PC-3 (cell line): ENCODE measurements at regions not wholly inside any gene's neighbourhood (a gene's known extent, or its start where the extent isn't known, plus 50 kb on each side); places are given as distances from the start of the nearest gene placed in this dataset.

Source experiments
- ATAC-seq: fragments of 200-7000 bp; cut with Tn5 transposase; 2 replicates; pipeline ENCODE4 v1.9.1; 2020; ENCODE audit warnings: mild to moderate bottlenecking, moderate library complexity
- BruUV-seq: library from RNA; stranded (reverse); fragments of 400-500 nt; replicated peaks from 2 replicates; lab custom pipeline; 2021; lab: Mats Ljungman, UMichigan
- CTCF ChIA-PET: fragments of 300-600 bp; sonication (Branson Sonifier 250); formaldehyde crosslinking; loops from one replicate; lab custom pipeline; 2022; ENCODE audit warnings: antibody characterized with exemption; lab: Charles Lee
- POLR2A ChIA-PET: fragments of 300-600 bp; sonication (Branson Sonifier 250); formaldehyde crosslinking; loops from one replicate; lab custom pipeline; 2022; ENCODE audit warnings: antibody characterized with exemption; ENCODE audit not compliant: unreplicated experiment; lab: Charles Lee
- DNase-seq: peaks from one replicate; pipeline ENCODE4 v3.0.0-alpha.2; 2015
- H2AFZ ChIP-seq: fragments of 300-600 bp; sonication (generic); 2 replicates; pipeline ENCODE4 v1.6.0; 2016; ENCODE audit warnings: antibody characterized with exemption, low read length
- H3F3A ChIP-seq: fragments of 300-600 bp; sonication (generic); one replicate; pipeline ENCODE4 v1.6.0; 2017; ENCODE audit warnings: antibody characterized with exemption, low read length, control low read depth, mild to moderate bottlenecking; ENCODE audit not compliant: unreplicated experiment
- H3K27ac ChIP-seq: fragments of 300-600 bp; sonication (generic); 2 replicates; pipeline ENCODE4 v1.5.1; 2016; ENCODE audit warnings: mild to moderate bottlenecking, low read length
- H3K27me3 ChIP-seq: fragments of 300-600 bp; sonication (generic); 2 replicates; pipeline ENCODE4 v1.6.1; 2016; ENCODE audit warnings: low read length, mixed read lengths
- H3K36me3 ChIP-seq: fragments of 300-600 bp; sonication (generic); 2 replicates; pipeline ENCODE4 v1.6.1; 2016; ENCODE audit warnings: low read depth, mixed run types, low read length, mixed read lengths
- H3K4me1 ChIP-seq: fragments of 300-600 bp; sonication (generic); 2 replicates; pipeline ENCODE4 v1.5.1; 2016; ENCODE audit warnings: low read length; ENCODE audit not compliant: insufficient read depth
- H3K4me2 ChIP-seq: fragments of 300-600 bp; sonication (generic); 2 replicates; pipeline ENCODE4 v1.6.0; 2016; ENCODE audit warnings: low read length
- H3K4me3 ChIP-seq: fragments of 300-600 bp; sonication (generic); 2 replicates; pipeline ENCODE4 v1.5.1; 2016; ENCODE audit warnings: mild to moderate bottlenecking, low read length, mixed read lengths
- H3K79me2 ChIP-seq: fragments of 300-600 bp; sonication (generic); 2 replicates; pipeline ENCODE4 v1.6.1; 2017; ENCODE audit warnings: low read length, mixed read lengths
- H3K9ac ChIP-seq: fragments of 300-600 bp; sonication (generic); 2 replicates; pipeline ENCODE4 v1.6.0; 2016; ENCODE audit warnings: mild to moderate bottlenecking, low read length
- H3K9me2 ChIP-seq: fragments of 300-600 bp; sonication (generic); replicated peaks from 2 replicates; pipeline ENCODE4 v1.6.1; 2016; ENCODE audit warnings: mixed run types, low read length, mixed read lengths
- H3K9me3 ChIP-seq: fragments of 300-600 bp; sonication (generic); 2 replicates; pipeline ENCODE4 v1.6.1; 2016; ENCODE audit warnings: low read length, mixed read lengths
- H4K20me1 ChIP-seq: fragments of 300-600 bp; sonication (generic); 2 replicates; pipeline ENCODE4 v1.6.1; 2016; ENCODE audit warnings: low read length, mixed read lengths
- EZH2 ChIP-seq: fragments of 300-600 bp; sonication (generic); IDR thresholded peaks from one replicate; pipeline ENCODE4 v1.6.1; 2017; ENCODE audit warnings: antibody characterized with exemption, mild to moderate bottlenecking, low read length; ENCODE audit not compliant: unreplicated experiment
- EZH2phosphoT487 ChIP-seq: fragments of 300-600 bp; sonication (generic); IDR thresholded peaks from 2 replicates; pipeline ENCODE4 v1.6.1; 2018; ENCODE audit warnings: mild to moderate bottlenecking, antibody characterized with exemption, low read length, borderline replicate concordance
- intact Hi-C: fragments of 100-400 bp; cut with micrococcal nuclease; formaldehyde crosslinking; loops from 2 replicates; pipeline ENCODE4 v1.9.0; 2023
- TF ChIP-seq, protein P1 (sequence below): fragments of 300-600 bp; sonication (generic); conservative IDR thresholded peaks from 2 replicates; pipeline ENCODE4 v1.5.1; 2017; ENCODE audit warnings: antibody characterized with exemption, low read depth, mild to moderate bottlenecking, low read length

DNA sequence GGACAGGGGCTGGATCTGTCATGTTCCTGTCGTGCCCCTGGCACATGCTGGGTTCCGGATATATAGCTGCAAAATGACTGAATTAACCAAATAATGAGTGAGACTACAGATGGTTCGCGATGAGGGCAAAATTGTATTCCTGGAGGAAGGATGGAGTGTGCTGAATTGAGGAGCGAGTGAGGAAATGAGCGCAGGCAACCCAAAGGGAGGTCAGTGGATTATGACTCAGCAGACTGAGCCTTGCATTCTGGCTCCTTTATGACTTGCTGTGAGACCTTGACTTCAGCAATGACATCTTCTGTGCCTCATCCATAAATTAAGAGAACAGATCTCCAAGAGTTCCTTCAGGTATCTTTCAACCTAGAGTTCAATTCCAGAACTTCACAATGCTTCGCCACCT is 115.0 kb upstream of the CLDN10 start:
- ChIA-PET CTCF (no interaction called here), POLR2A (no interaction called here)
- Histone ChIP-seq H3K36me3 (no peaks in the 10 kb centered on the region), H4K20me1 (no peaks in the 10 kb centered on the region), H3K27ac (no peak overlapping the region), H3K9me2 (no peaks in the 10 kb centered on the region), H3K4me1 (no peaks in the 10 kb centered on the region), H3K4me3 (no peak overlapping the region), H3K4me2 (no peak overlapping the region), H3K9ac (no peak overlapping the region), H3K27me3 (no peaks in the 10 kb centered on the region), H3K79me2 (no peaks in the 10 kb centered on the region), H3K9me3 (no peaks in the 10 kb centered on the region), H2AFZ (no peak overlapping the region), H3F3A (no peaks in the 10 kb centered on the region)
- DNase-seq (no peak), ATAC-seq (no peak)
- BruUV-seq = no TSS peak
- TF ChIP-seq EZH2phosphoT487 = no peak
- no peak for TF ChIP-seq EZH2
- TF ChIP-seq, protein P1, sequence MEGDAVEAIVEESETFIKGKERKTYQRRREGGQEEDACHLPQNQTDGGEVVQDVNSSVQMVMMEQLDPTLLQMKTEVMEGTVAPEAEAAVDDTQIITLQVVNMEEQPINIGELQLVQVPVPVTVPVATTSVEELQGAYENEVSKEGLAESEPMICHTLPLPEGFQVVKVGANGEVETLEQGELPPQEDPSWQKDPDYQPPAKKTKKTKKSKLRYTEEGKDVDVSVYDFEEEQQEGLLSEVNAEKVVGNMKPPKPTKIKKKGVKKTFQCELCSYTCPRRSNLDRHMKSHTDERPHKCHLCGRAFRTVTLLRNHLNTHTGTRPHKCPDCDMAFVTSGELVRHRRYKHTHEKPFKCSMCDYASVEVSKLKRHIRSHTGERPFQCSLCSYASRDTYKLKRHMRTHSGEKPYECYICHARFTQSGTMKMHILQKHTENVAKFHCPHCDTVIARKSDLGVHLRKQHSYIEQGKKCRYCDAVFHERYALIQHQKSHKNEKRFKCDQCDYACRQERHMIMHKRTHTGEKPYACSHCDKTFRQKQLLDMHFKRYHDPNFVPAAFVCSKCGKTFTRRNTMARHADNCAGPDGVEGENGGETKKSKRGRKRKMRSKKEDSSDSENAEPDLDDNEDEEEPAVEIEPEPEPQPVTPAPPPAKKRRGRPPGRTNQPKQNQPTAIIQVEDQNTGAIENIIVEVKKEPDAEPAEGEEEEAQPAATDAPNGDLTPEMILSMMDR = no peak
- intact Hi-C loops = no loop called here

DNA sequence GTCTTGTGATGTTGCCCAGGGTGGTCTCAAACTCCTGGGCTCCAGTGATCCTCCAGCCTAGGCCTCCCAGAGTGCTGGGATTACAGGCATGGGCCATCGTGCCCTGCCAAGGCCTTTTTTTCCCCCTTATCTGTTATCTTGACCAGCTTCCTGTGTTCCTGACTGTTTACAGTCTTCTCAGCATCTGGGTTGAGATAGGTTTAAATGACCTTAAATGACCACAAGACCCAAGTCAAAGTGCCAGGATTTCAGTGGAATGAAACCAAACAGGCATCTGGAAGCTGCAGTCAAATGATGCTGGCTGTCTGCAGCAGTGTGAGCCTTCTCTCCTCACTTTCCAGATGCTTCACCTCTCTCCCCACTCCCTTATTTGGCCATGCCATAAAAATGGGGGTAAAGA is 114.2 kb upstream of the CLDN10 start:
- Histone ChIP-seq H3K27me3 (no peaks in the 10 kb centered on the region), H3K36me3 (no peaks in the 10 kb centered on the region), H3K27ac (no peak overlapping the region), H3K79me2 (no peaks in the 10 kb centered on the region), H3K9me2 (no peaks in the 10 kb centered on the region), H3K4me2 (no peak overlapping the region), H3K9ac (no peak overlapping the region), H2AFZ (no peak overlapping the region), H3F3A (no peaks in the 10 kb centered on the region), H3K4me1 (no peaks in the 10 kb centered on the region), H4K20me1 (no peaks in the 10 kb centered on the region), H3K4me3 (no peak overlapping the region), H3K9me3 (no peaks in the 10 kb centered on the region)
- TF ChIP-seq EZH2phosphoT487 = no peak
- ChIA-PET POLR2A (no interaction called here), CTCF (no interaction called here)
- no TSS peak for BruUV-seq
- intact Hi-C loops = no loop called here
- DNase-seq (no peak), ATAC-seq (no peak)

DNA sequence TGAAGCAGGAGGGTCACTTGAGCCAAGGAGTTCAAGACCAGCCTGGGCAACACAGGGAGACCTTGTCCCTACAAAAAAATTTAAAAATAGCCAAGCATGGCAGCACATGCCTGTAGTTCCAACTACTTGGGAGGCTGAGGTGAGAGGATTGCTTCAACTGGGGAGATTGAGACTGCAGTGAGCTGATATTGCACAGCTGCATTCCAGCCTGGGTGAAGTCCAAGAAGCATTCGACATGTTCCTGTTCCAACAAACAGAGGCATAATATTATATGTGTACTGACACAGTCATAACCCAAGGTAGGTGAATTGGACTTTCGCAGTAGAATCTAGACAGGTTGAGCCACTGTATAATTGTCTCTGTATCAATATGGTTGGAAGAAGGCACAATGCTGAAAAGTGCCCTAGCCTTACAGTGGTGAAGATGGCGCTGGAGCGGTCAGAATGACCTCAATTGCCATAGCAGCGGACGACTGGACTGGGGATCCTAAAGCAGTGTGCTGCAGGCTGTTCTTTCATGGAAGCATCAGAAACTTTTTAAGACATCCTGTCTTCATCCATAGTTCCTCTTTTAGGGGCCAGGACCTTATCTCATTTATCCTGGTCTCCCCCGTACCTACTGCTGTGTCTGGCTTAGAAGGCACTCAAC is 112.0 kb upstream of the CLDN10 start:
- intact Hi-C loops = no loop called here
- no TSS peak for BruUV-seq
- Histone ChIP-seq H3K36me3 (no peaks in the 10 kb centered on the region), H3K27ac (no peak overlapping the region), H3K9me2 (no peaks in the 10 kb centered on the region), H2AFZ (no peak overlapping the region), H3K4me3 (no peak overlapping the region), H3K27me3 (no peaks in the 10 kb centered on the region), H3K79me2 (no peaks in the 10 kb centered on the region), H3K9me3 (no peaks in the 10 kb centered on the region), H4K20me1 (no peaks in the 10 kb centered on the region), H3K4me1 (no peaks in the 10 kb centered on the region), H3K4me2 (no peak overlapping the region), H3F3A (no peaks in the 10 kb centered on the region), H3K9ac (no peak overlapping the region)
- POLR2A ChIA-PET = no interaction called here
- TF ChIP-seq EZH2 (no peak), EZH2phosphoT487 (no peak)
- TF ChIP-seq, protein P1 = no peak
- ATAC-seq = no peak
- no peak for DNase-seq
- CTCF ChIA-PET = no interaction called here
